ENCODE measurements at regions not wholly inside any gene's neighbourhood (a gene's known extent, or its start where the extent isn't known, plus 50 kb on each side); places are given as distances from the start of the nearest gene placed in this dataset.

GRCh38 chr11:37812281-37812880 is 1214.3 kb upstream of the RAG2 start:
- H3K4me3 ChIP-seq (ENCODE audit: low read depth, low read length): no peak overlapping the region
- no peak for DNase-seq (ENCODE audit: low read depth)

GRCh38 chr11:37811349-37811748 is 1213.3 kb upstream of the RAG2 start:
- no peak overlapping the region for H3K4me3 ChIP-seq (ENCODE audit: low read depth, low read length)
- no peak for DNase-seq (ENCODE audit: low read depth)

- peak; percentile 2 for DNase-seq (ENCODE audit: low read depth)
- H3K4me3 ChIP-seq (ENCODE audit: low read depth, low read length): no peak overlapping the region
Observed at GRCh38 chr11:37804666-37805065, 1206.6 kb upstream of the RAG2 start.

GRCh38 chr11:37788141-37788877 is 1190.3 kb upstream of the RAG2 start:
- peak; percentile 76 for DNase-seq (ENCODE audit: low read depth)
- H3K4me3 ChIP-seq (ENCODE audit: low read depth, low read length): no peak overlapping the region

- no peak overlapping the region for H3K4me3 ChIP-seq (ENCODE audit: low read depth, low read length)
Observed at GRCh38 chr11:37786214-37786755, 1188.2 kb upstream of the RAG2 start.

GRCh38 chr11:37774441-37774840 is 1176.4 kb upstream of the RAG2 start:
- DNase-seq (ENCODE audit: low read depth): no peak
- H3K4me3 ChIP-seq (ENCODE audit: low read depth, low read length): no peak overlapping the region

More at GRCh38 chr11:37786214-37786755, 1188.2 kb upstream of the RAG2 start:
- DNase-seq (ENCODE audit: low read depth): peak; percentile 31

GRCh38 chr11:37770145-37770544 is 1172.1 kb upstream of the RAG2 start:
- no peak overlapping the region for H3K4me3 ChIP-seq (ENCODE audit: low read depth, low read length)
- no peak for DNase-seq (ENCODE audit: low read depth)

GRCh38 chr11:37762079-37762478 is 1164.0 kb upstream of the RAG2 start:
- DNase-seq (ENCODE audit: low read depth): no peak
- H3K4me3 ChIP-seq (ENCODE audit: low read depth, low read length): no peak overlapping the region

GRCh38 chr11:37755521-37755920 is 1157.5 kb upstream of the RAG2 start:
- peak; percentile 11 for DNase-seq (ENCODE audit: low read depth)
- no peak overlapping the region for H3K4me3 ChIP-seq (ENCODE audit: low read depth, low read length)

GRCh38 chr11:37748641-37749040 is 1150.6 kb upstream of the RAG2 start:
- H3K4me3 ChIP-seq (ENCODE audit: low read depth, low read length): no peak overlapping the region
- no peak for DNase-seq (ENCODE audit: low read depth)

- H3K4me3 ChIP-seq (ENCODE audit: low read depth, low read length): no peak overlapping the region
- DNase-seq (ENCODE audit: low read depth): no peak
Observed at GRCh38 chr11:37747121-37747520, 1149.1 kb upstream of the RAG2 start.

GRCh38 chr11:37727371-37727770 is 1129.3 kb upstream of the RAG2 start:
- no peak overlapping the region for H3K4me3 ChIP-seq (ENCODE audit: low read depth, low read length)
- DNase-seq (ENCODE audit: low read depth): no peak

- no peak for DNase-seq (ENCODE audit: low read depth)
- H3K4me3 ChIP-seq (ENCODE audit: low read depth, low read length): no peak overlapping the region
Observed at GRCh38 chr11:37724315-37724714, 1126.3 kb upstream of the RAG2 start.

- no peak overlapping the region for H3K4me3 ChIP-seq (ENCODE audit: low read depth, low read length)
- no peak for DNase-seq (ENCODE audit: low read depth)
Observed at GRCh38 chr11:37721485-37721884, 1123.4 kb upstream of the RAG2 start.

GRCh38 chr11:37718431-37718999 is 1120.5 kb upstream of the RAG2 start:
- DNase-seq (ENCODE audit: low read depth): peak; percentile 1

GRCh38 chr11:37712251-37712650 is 1114.2 kb upstream of the RAG2 start:
- H3K4me3 ChIP-seq (ENCODE audit: low read depth, low read length): no peak overlapping the region
- no peak for DNase-seq (ENCODE audit: low read depth)

More at GRCh38 chr11:37718431-37718999, 1120.5 kb upstream of the RAG2 start:
- H3K4me3 ChIP-seq (ENCODE audit: low read depth, low read length): no peak overlapping the region

- no peak overlapping the region for H3K4me3 ChIP-seq (ENCODE audit: low read depth, low read length)
- DNase-seq (ENCODE audit: low read depth): peak; percentile 26
Observed at GRCh38 chr11:37710031-37710430, 1112.0 kb upstream of the RAG2 start.

GRCh38 chr11:37704791-37705190 is 1106.8 kb upstream of the RAG2 start:
- DNase-seq (ENCODE audit: low read depth): no peak
- no peak overlapping the region for H3K4me3 ChIP-seq (ENCODE audit: low read depth, low read length)

GRCh38 chr11:37699644-37700043 is 1101.6 kb upstream of the RAG2 start:
- H3K4me3 ChIP-seq (ENCODE audit: low read depth, low read length): no peak overlapping the region
- DNase-seq (ENCODE audit: low read depth): no peak

- no peak for DNase-seq (ENCODE audit: low read depth)
Observed at GRCh38 chr11:37695283-37695682, 1097.2 kb upstream of the RAG2 start.

GRCh38 chr11:37689951-37690350 is 1091.9 kb upstream of the RAG2 start:
- no peak overlapping the region for H3K4me3 ChIP-seq (ENCODE audit: low read depth, low read length)
- no peak for DNase-seq (ENCODE audit: low read depth)

More at GRCh38 chr11:37695283-37695682, 1097.2 kb upstream of the RAG2 start:
- no peak overlapping the region for H3K4me3 ChIP-seq (ENCODE audit: low read depth, low read length)
